ENCODE measurements at regions not wholly inside any gene's neighbourhood (a gene's known extent, or its start where the extent isn't known, plus 50 kb on each side); places are given as distances from the start of the nearest gene placed in this dataset.

GRCh38 chr18:24663026-24663425 lies 202.6 kb downstream of the HRH4 start:
- no peak overlapping the region for H3K4me3 ChIP-seq (replicated peaks; ENCODE audit: low read depth, low read length)
- TF ChIP-seq CTCF (IDR thresholded peaks at IDR 0.05; ENCODE audit: low read length, missing control alignments), result no peak
- DNase-seq (ENCODE audit: low read depth), result no peak

- no peak overlapping the region for H3K4me3 ChIP-seq (replicated peaks; ENCODE audit: low read depth, low read length)
- DNase-seq (ENCODE audit: low read depth), result no peak
- TF ChIP-seq CTCF (IDR thresholded peaks at IDR 0.05; ENCODE audit: low read length, missing control alignments), result no peak
Measured at GRCh38 chr18:24669015-24669414, 208.6 kb downstream of the HRH4 start.

- DNase-seq (ENCODE audit: low read depth), result no peak
- TF ChIP-seq CTCF (IDR thresholded peaks at IDR 0.05; ENCODE audit: low read length, missing control alignments), result no peak
- H3K4me3 ChIP-seq (replicated peaks; ENCODE audit: low read depth, low read length), result no peak overlapping the region
Measured at GRCh38 chr18:24669502-24669901, 209.1 kb downstream of the HRH4 start.

- H3K4me3 ChIP-seq (replicated peaks; ENCODE audit: low read depth, low read length), result no peak overlapping the region
- TF ChIP-seq CTCF (IDR thresholded peaks at IDR 0.05; ENCODE audit: low read length, missing control alignments), result no peak
- DNase-seq (ENCODE audit: low read depth), result no peak
Measured at GRCh38 chr18:24672165-24672941, 211.9 kb downstream of the HRH4 start.

- no peak for DNase-seq (ENCODE audit: low read depth)
- TF ChIP-seq CTCF (IDR thresholded peaks at IDR 0.05; ENCODE audit: low read length, missing control alignments), result no peak
- H3K4me3 ChIP-seq (replicated peaks; ENCODE audit: low read depth, low read length), result no peak overlapping the region
Measured at GRCh38 chr18:24674200-24674599, 213.8 kb downstream of the HRH4 start.

GRCh38 chr18:24674605-24675004 lies 214.2 kb downstream of the HRH4 start:
- no peak overlapping the region for H3K4me3 ChIP-seq (replicated peaks; ENCODE audit: low read depth, low read length)

More at GRCh38 chr18:24674605-24675004, 214.2 kb downstream of the HRH4 start:
- no peak for DNase-seq (ENCODE audit: low read depth)
- no peak for TF ChIP-seq CTCF (IDR thresholded peaks at IDR 0.05; ENCODE audit: low read length, missing control alignments)

All from fibroblast of pulmonary artery (primary cell).